ENCODE measurements at regions not wholly inside any gene's neighbourhood (a gene's known extent, or its start where the extent isn't known, plus 50 kb on each side); places are given as distances from the start of the nearest gene placed in this dataset.
"Not testable (repeated sequence)": the region's sequence is repeated elsewhere in the genome, so short reads cannot be mapped to it uniquely, and the experiment has no call there.

GRCh38 chr20:20791664-20792568 is 79.5 kb upstream of the RALGAPA2 start:
- H3K4me1 ChIP-seq (ENCODE audit: insufficient read depth, poor library complexity, severe bottlenecking), result no peaks in the 10 kb centered on the region
- H3K9me3 ChIP-seq (ENCODE audit: severe bottlenecking), result no peaks in the 10 kb centered on the region
- H3K27me3 ChIP-seq (ENCODE audit: insufficient read depth, poor library complexity, severe bottlenecking), result no peaks in the 10 kb centered on the region
- TF ChIP-seq, protein P1, sequence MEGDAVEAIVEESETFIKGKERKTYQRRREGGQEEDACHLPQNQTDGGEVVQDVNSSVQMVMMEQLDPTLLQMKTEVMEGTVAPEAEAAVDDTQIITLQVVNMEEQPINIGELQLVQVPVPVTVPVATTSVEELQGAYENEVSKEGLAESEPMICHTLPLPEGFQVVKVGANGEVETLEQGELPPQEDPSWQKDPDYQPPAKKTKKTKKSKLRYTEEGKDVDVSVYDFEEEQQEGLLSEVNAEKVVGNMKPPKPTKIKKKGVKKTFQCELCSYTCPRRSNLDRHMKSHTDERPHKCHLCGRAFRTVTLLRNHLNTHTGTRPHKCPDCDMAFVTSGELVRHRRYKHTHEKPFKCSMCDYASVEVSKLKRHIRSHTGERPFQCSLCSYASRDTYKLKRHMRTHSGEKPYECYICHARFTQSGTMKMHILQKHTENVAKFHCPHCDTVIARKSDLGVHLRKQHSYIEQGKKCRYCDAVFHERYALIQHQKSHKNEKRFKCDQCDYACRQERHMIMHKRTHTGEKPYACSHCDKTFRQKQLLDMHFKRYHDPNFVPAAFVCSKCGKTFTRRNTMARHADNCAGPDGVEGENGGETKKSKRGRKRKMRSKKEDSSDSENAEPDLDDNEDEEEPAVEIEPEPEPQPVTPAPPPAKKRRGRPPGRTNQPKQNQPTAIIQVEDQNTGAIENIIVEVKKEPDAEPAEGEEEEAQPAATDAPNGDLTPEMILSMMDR (IDR thresholded peaks at IDR 0.05; ENCODE audit: poor library complexity, severe bottlenecking), result no peak
- H3K36me3 ChIP-seq (ENCODE audit: low read depth), result no peaks in the 10 kb centered on the region
- DNase-seq (ENCODE audit: low spot score) (no peak), ATAC-seq (ENCODE audit: low read depth) (peak; percentile 52; the same call in 2 of the 3 replicates)
- H3K4me3 ChIP-seq (ENCODE audit: severe bottlenecking), result no peak overlapping the region
- H3K27ac ChIP-seq (ENCODE audit: poor library complexity, severe bottlenecking), result no peak overlapping the region

- ATAC-seq (ENCODE audit: low read depth), result no peak
Measured at GRCh38 chr20:20788308-20788707, 75.9 kb upstream of the RALGAPA2 start.

DNA sequence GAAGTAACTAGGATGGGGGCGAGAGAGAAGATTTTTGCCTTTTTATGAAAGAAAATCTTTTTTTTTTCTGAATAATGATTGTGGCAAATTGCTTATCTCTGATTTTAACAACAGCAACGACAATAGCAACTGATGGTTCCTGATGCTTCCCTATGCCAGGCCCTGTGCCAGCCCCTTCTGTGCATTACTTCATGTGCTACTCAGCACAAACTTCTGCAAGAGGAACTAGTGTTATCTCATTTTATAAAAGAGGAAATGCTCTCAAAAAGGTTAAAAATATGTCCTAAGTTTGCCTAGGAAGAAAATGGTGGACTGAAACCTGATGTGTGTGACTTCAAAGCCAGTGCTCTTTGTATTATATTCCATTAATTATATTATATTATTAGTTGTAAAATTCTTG is 74.0 kb upstream of the RALGAPA2 start:
- H3K36me3 ChIP-seq (ENCODE audit: low read depth), result no peaks in the 10 kb centered on the region
- H3K4me1 ChIP-seq (ENCODE audit: insufficient read depth, poor library complexity, severe bottlenecking), result no peaks in the 10 kb centered on the region
- ATAC-seq (ENCODE audit: low read depth) (no peak), DNase-seq (ENCODE audit: low spot score) (no peak)
- no peaks in the 10 kb centered on the region for H3K9me3 ChIP-seq (ENCODE audit: severe bottlenecking)
- TF ChIP-seq, protein P1 (IDR thresholded peaks at IDR 0.05; ENCODE audit: poor library complexity, severe bottlenecking), result no peak
- H3K27me3 ChIP-seq (ENCODE audit: insufficient read depth, poor library complexity, severe bottlenecking), result no peaks in the 10 kb centered on the region
- H3K4me3 ChIP-seq (ENCODE audit: severe bottlenecking), result no peak overlapping the region
- H3K27ac ChIP-seq (ENCODE audit: poor library complexity, severe bottlenecking), result no peak overlapping the region

More at GRCh38 chr20:20788308-20788707, 75.9 kb upstream of the RALGAPA2 start:
- Histone ChIP-seq H3K4me1 (ENCODE audit: insufficient read depth, poor library complexity, severe bottlenecking) (no peaks in the 10 kb centered on the region), H3K4me3 (ENCODE audit: severe bottlenecking) (no peak overlapping the region), H3K27ac (ENCODE audit: poor library complexity, severe bottlenecking) (no peak overlapping the region), H3K36me3 (ENCODE audit: low read depth) (no peaks in the 10 kb centered on the region), H3K9me3 (ENCODE audit: severe bottlenecking) (no peaks in the 10 kb centered on the region), H3K27me3 (ENCODE audit: insufficient read depth, poor library complexity, severe bottlenecking) (no peaks in the 10 kb centered on the region)
- DNase-seq (ENCODE audit: low spot score), result no peak
- TF ChIP-seq, protein P1 (IDR thresholded peaks at IDR 0.05; ENCODE audit: poor library complexity, severe bottlenecking), result no peak

GRCh38 chr20:20785226-20785625 is 72.8 kb upstream of the RALGAPA2 start:
- Histone ChIP-seq H3K4me3 (ENCODE audit: severe bottlenecking) (no peak overlapping the region), H3K27ac (ENCODE audit: poor library complexity, severe bottlenecking) (no peak overlapping the region), H3K9me3 (ENCODE audit: severe bottlenecking) (no peaks in the 10 kb centered on the region), H3K4me1 (ENCODE audit: insufficient read depth, poor library complexity, severe bottlenecking) (peaks cover 3% of the 10 kb centered on the region), H3K27me3 (ENCODE audit: insufficient read depth, poor library complexity, severe bottlenecking) (no peaks in the 10 kb centered on the region), H3K36me3 (ENCODE audit: low read depth) (no peaks in the 10 kb centered on the region)
- ATAC-seq (ENCODE audit: low read depth) (no peak), DNase-seq (ENCODE audit: low spot score) (no peak)
- TF ChIP-seq, protein P1 (IDR thresholded peaks at IDR 0.05; ENCODE audit: poor library complexity, severe bottlenecking), result no peak

- H3K27me3 ChIP-seq (ENCODE audit: insufficient read depth, poor library complexity, severe bottlenecking); H3K4me3 ChIP-seq (ENCODE audit: severe bottlenecking); ATAC-seq (ENCODE audit: low read depth); H3K9me3 ChIP-seq (ENCODE audit: severe bottlenecking); H3K4me1 ChIP-seq (ENCODE audit: insufficient read depth, poor library complexity, severe bottlenecking); H3K27ac ChIP-seq (ENCODE audit: poor library complexity, severe bottlenecking); H3K36me3 ChIP-seq (ENCODE audit: low read depth); DNase-seq (ENCODE audit: low spot score): not testable (repeated sequence)
Measured at GRCh38 chr20:20784450-20784849, 72.0 kb upstream of the RALGAPA2 start.
